Choroid plexus epithelial cell (primary cell): ENCODE measurements at regions not wholly inside any gene's neighbourhood (a gene's known extent, or its start where the extent isn't known, plus 50 kb on each side); places are given as distances from the start of the nearest gene placed in this dataset.

Experiments used
- DNase-seq: peaks from one replicate; pipeline ENCODE4 v3.0.0-alpha.2; 2010; ENCODE audit warnings: low read depth
- H3K4me3 ChIP-seq: 2 replicates; pipeline ENCODE4 v1.5.1; 2011; ENCODE audit warnings: low read depth, mild to moderate bottlenecking, control low read depth, low read length, moderate library complexity
- CTCF ChIP-seq: conservative IDR thresholded peaks from 2 replicates; pipeline ENCODE4 v1.5.1; 2011; ENCODE audit warnings: low read depth, mild to moderate bottlenecking, control low read depth, inconsistent platforms, low read length, moderate library complexity

- TF ChIP-seq CTCF, result no peak
- H3K4me3 ChIP-seq, result no peak overlapping the region
- DNase-seq, result no peak
Observed at GRCh38 chr21:33977721-33978369, 62.2 kb upstream of the ATP5PO start.

- DNase-seq, result peak; percentile 30
- H3K4me3 ChIP-seq, result no peak overlapping the region
- TF ChIP-seq CTCF, result no peak
Observed at GRCh38 chr21:33977017-33977720, 61.6 kb upstream of the ATP5PO start.

GRCh38 chr21:33976082-33977016 lies 60.7 kb upstream of the ATP5PO start:
- DNase-seq, result peak; percentile 92
- H3K4me3 ChIP-seq, result no peak overlapping the region
- no peak for TF ChIP-seq CTCF

GRCh38 chr21:33975548-33976081 lies 60.0 kb upstream of the ATP5PO start:
- no peak for DNase-seq
- no peak for TF ChIP-seq CTCF
- H3K4me3 ChIP-seq, result no peak overlapping the region

GRCh38 chr21:33974513-33975468 lies 59.2 kb upstream of the ATP5PO start:
- DNase-seq, result no peak
- TF ChIP-seq CTCF, result no peak
- H3K4me3 ChIP-seq, result no peak overlapping the region

- TF ChIP-seq CTCF, result no peak
- no peak for DNase-seq
- H3K4me3 ChIP-seq, result no peak overlapping the region
Observed at GRCh38 chr21:33973268-33973667, 57.7 kb upstream of the ATP5PO start.
